Breast epithelium (tissue), 3 donors: ENCODE measurements at regions not wholly inside any gene's neighbourhood (a gene's known extent, or its start where the extent isn't known, plus 50 kb on each side); places are given as distances from the start of the nearest gene placed in this dataset.

Source experiments
- CTCF ChIP-seq, 3 donors: fragments of 450-650 bp; IDR thresholded peaks; one replicate each; pipeline ENCODE4 v1.5.1; 2016 to 2017; ENCODE audit warnings: antibody characterized with exemption in 3 of 3, mild to moderate bottlenecking in 3 of 3, moderate library complexity in 3 of 3
- POLR2AphosphoS5 ChIP-seq, 3 donors: sonication (generic); formaldehyde crosslinking; IDR thresholded peaks; one replicate each; pipeline ENCODE4 v1.6.1; 2017; ENCODE audit warnings: antibody characterized with exemption in 3 of 3

- no peak for TF ChIP-seq CTCF (IDR thresholded peaks at IDR 0.05)
- TF ChIP-seq POLR2AphosphoS5 (IDR thresholded peaks at IDR 0.05) = no peak
These were observed 57.0 kb upstream of the C3orf80 start for GRCh38 chr3:160168246-160168645.
